Neural cell (in vitro differentiated cells): ENCODE measurements at regions not wholly inside any gene's neighbourhood (a gene's known extent, or its start where the extent isn't known, plus 50 kb on each side); places are given as distances from the start of the nearest gene placed in this dataset.

ENCODE experiments used
- EP300 ChIP-seq: fragments of 450-650 bp; conservative IDR thresholded peaks from 2 replicates; pipeline ENCODE4 v1.6.1; 2014; ENCODE audit warnings: antibody characterized with exemption, mild to moderate bottlenecking, moderate library complexity; ENCODE audit not compliant: poor library complexity, severe bottlenecking
- EZH2 ChIP-seq: fragments of 200-600, 300-800 bp; shearing (Covaris generic), sonication (generic); IDR thresholded peaks from 2 replicates; pipeline ENCODE4 v1.6.1; 2014; ENCODE audit warnings: antibody characterized with exemption, low read length, borderline replicate concordance, mild to moderate bottlenecking; ENCODE audit not compliant: insufficient read depth, poor library complexity, severe bottlenecking
- MXI1 ChIP-seq: fragments of 450-650 bp; conservative IDR thresholded peaks from 2 replicates; pipeline ENCODE4 v1.6.1; 2014; ENCODE audit warnings: antibody characterized with exemption, mild to moderate bottlenecking; ENCODE audit not compliant: poor library complexity, severe bottlenecking
- POLR2AphosphoS5 ChIP-seq: IDR thresholded peaks from 2 replicates; pipeline ENCODE4 v1.6.1; 2012
- RAD21 ChIP-seq: fragments of 450-650 bp; conservative IDR thresholded peaks from 2 replicates; pipeline ENCODE4 v1.6.1; 2014; ENCODE audit warnings: antibody characterized with exemption, mild to moderate bottlenecking, moderate library complexity
- SMC3 ChIP-seq: fragments of 450-650 bp; conservative IDR thresholded peaks from 2 replicates; pipeline ENCODE4 v1.6.1; 2014; ENCODE audit warnings: antibody characterized with exemption, mild to moderate bottlenecking, moderate library complexity; ENCODE audit not compliant: poor library complexity
- TAF1 ChIP-seq: IDR thresholded peaks from 2 replicates; pipeline ENCODE4 v1.6.1; 2012; ENCODE audit warnings: low read depth
- TF ChIP-seq, protein P1 (sequence below): fragments of 450-650 bp; IDR thresholded peaks from 2 replicates; pipeline ENCODE4 v1.5.1; 2014; ENCODE audit warnings: antibody characterized with exemption, mild to moderate bottlenecking, moderate library complexity; ENCODE audit not compliant: poor library complexity, severe bottlenecking
- TF ChIP-seq, protein P2 (sequence below): IDR thresholded peaks from 2 replicates; pipeline ENCODE4 v1.6.1; 2012; ENCODE audit warnings: borderline replicate concordance

DNA sequence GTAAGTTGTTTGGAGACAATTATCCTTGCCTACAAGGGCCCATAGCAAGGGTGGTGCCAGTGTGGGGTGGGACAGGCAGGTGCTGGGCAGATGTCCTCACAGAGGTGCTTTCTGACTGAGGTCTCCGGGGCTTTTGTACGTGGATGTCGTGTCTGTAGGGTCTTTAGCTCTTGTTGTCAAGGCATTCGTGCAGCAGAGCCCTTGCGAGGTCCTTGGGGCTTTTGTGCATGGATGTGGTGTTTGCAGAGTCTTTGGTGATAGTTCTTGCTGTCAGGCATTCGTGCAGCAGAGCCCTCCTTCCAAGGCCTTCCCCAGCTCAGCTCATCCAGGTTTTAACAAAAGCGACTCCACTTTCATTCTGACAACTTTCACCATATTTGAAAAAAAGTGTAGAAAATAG is 116.0 kb upstream of the TMEM18 start:
- TF ChIP-seq, protein P1, sequence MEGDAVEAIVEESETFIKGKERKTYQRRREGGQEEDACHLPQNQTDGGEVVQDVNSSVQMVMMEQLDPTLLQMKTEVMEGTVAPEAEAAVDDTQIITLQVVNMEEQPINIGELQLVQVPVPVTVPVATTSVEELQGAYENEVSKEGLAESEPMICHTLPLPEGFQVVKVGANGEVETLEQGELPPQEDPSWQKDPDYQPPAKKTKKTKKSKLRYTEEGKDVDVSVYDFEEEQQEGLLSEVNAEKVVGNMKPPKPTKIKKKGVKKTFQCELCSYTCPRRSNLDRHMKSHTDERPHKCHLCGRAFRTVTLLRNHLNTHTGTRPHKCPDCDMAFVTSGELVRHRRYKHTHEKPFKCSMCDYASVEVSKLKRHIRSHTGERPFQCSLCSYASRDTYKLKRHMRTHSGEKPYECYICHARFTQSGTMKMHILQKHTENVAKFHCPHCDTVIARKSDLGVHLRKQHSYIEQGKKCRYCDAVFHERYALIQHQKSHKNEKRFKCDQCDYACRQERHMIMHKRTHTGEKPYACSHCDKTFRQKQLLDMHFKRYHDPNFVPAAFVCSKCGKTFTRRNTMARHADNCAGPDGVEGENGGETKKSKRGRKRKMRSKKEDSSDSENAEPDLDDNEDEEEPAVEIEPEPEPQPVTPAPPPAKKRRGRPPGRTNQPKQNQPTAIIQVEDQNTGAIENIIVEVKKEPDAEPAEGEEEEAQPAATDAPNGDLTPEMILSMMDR, result no peak
- TF ChIP-seq POLR2AphosphoS5 (no peak), EP300 (no peak), EZH2 (no peak), TAF1 (no peak), RAD21 (no peak), MXI1 (no peak), SMC3 (no peak)
- TF ChIP-seq, protein P2, sequence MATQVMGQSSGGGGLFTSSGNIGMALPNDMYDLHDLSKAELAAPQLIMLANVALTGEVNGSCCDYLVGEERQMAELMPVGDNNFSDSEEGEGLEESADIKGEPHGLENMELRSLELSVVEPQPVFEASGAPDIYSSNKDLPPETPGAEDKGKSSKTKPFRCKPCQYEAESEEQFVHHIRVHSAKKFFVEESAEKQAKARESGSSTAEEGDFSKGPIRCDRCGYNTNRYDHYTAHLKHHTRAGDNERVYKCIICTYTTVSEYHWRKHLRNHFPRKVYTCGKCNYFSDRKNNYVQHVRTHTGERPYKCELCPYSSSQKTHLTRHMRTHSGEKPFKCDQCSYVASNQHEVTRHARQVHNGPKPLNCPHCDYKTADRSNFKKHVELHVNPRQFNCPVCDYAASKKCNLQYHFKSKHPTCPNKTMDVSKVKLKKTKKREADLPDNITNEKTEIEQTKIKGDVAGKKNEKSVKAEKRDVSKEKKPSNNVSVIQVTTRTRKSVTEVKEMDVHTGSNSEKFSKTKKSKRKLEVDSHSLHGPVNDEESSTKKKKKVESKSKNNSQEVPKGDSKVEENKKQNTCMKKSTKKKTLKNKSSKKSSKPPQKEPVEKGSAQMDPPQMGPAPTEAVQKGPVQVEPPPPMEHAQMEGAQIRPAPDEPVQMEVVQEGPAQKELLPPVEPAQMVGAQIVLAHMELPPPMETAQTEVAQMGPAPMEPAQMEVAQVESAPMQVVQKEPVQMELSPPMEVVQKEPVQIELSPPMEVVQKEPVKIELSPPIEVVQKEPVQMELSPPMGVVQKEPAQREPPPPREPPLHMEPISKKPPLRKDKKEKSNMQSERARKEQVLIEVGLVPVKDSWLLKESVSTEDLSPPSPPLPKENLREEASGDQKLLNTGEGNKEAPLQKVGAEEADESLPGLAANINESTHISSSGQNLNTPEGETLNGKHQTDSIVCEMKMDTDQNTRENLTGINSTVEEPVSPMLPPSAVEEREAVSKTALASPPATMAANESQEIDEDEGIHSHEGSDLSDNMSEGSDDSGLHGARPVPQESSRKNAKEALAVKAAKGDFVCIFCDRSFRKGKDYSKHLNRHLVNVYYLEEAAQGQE, result no peak
